ENCODE measurements at regions not wholly inside any gene's neighbourhood (a gene's known extent, or its start where the extent isn't known, plus 50 kb on each side); places are given as distances from the start of the nearest gene placed in this dataset.

GRCh38 chr10:111481866-111482265, 405.0 kb downstream of the ADRA2A start:
- DNase-seq (ENCODE audit: insufficient read length, low spot score) (no peak), FAIRE-seq (no peak)
- TF ChIP-seq POLR2A (IDR thresholded peaks at IDR 0.05; ENCODE audit: low read depth, low read length), result no peak

- FAIRE-seq, result no peak
Observed at GRCh38 chr10:111482621-111483216, 405.9 kb downstream of the ADRA2A start.

GRCh38 chr10:111485767-111486166, 408.9 kb downstream of the ADRA2A start:
- DNase-seq (ENCODE audit: insufficient read length, low spot score), result no peak
- FAIRE-seq, result no peak
- TF ChIP-seq POLR2A (IDR thresholded peaks at IDR 0.05; ENCODE audit: low read depth, low read length), result no peak

More at GRCh38 chr10:111482621-111483216, 405.9 kb downstream of the ADRA2A start:
- DNase-seq (ENCODE audit: insufficient read length, low spot score), result no peak
- no peak for TF ChIP-seq POLR2A (IDR thresholded peaks at IDR 0.05; ENCODE audit: low read depth, low read length)

- TF ChIP-seq POLR2A (IDR thresholded peaks at IDR 0.05; ENCODE audit: low read depth, low read length), result no peak
- no peak for DNase-seq (ENCODE audit: insufficient read length, low spot score)
- no peak for FAIRE-seq
Observed at GRCh38 chr10:111486346-111486745, 409.5 kb downstream of the ADRA2A start.

GRCh38 chr10:111488668-111489067, 411.8 kb downstream of the ADRA2A start:
- DNase-seq (ENCODE audit: insufficient read length, low spot score) (no peak), FAIRE-seq (no peak)
- TF ChIP-seq POLR2A (IDR thresholded peaks at IDR 0.05; ENCODE audit: low read depth, low read length), result no peak

GRCh38 chr10:111491154-111491553, 414.3 kb downstream of the ADRA2A start:
- no peak for DNase-seq (ENCODE audit: insufficient read length, low spot score)
- FAIRE-seq, result no peak
- TF ChIP-seq POLR2A (IDR thresholded peaks at IDR 0.05; ENCODE audit: low read depth, low read length), result no peak

- DNase-seq (ENCODE audit: insufficient read length, low spot score) (no peak), FAIRE-seq (no peak)
- TF ChIP-seq POLR2A (IDR thresholded peaks at IDR 0.05; ENCODE audit: low read depth, low read length), result no peak
Observed at GRCh38 chr10:111493024-111493625, 416.3 kb downstream of the ADRA2A start.

- DNase-seq (ENCODE audit: insufficient read length, low spot score), result no peak
- TF ChIP-seq POLR2A (IDR thresholded peaks at IDR 0.05; ENCODE audit: low read depth, low read length), result no peak
- FAIRE-seq, result no peak
Observed at GRCh38 chr10:111498560-111498959, 421.7 kb downstream of the ADRA2A start.

- FAIRE-seq, result no peak
- no peak for TF ChIP-seq POLR2A (IDR thresholded peaks at IDR 0.05; ENCODE audit: low read depth, low read length)
- no peak for DNase-seq (ENCODE audit: insufficient read length, low spot score)
Observed at GRCh38 chr10:111504376-111504775, 427.5 kb downstream of the ADRA2A start.

GRCh38 chr10:111506266-111507034, 429.6 kb downstream of the ADRA2A start:
- FAIRE-seq, result no peak
- TF ChIP-seq POLR2A (IDR thresholded peaks at IDR 0.05; ENCODE audit: low read depth, low read length), result no peak
- no peak for DNase-seq (ENCODE audit: insufficient read length, low spot score)

- FAIRE-seq (no peak), DNase-seq (ENCODE audit: insufficient read length, low spot score) (no peak)
- no peak for TF ChIP-seq POLR2A (IDR thresholded peaks at IDR 0.05; ENCODE audit: low read depth, low read length)
Observed at GRCh38 chr10:111511751-111512150, 434.9 kb downstream of the ADRA2A start.

GRCh38 chr10:111515264-111515663, 438.4 kb downstream of the ADRA2A start:
- DNase-seq (ENCODE audit: insufficient read length, low spot score) (no peak), FAIRE-seq (no peak)
- no peak for TF ChIP-seq POLR2A (IDR thresholded peaks at IDR 0.05; ENCODE audit: low read depth, low read length)

GRCh38 chr10:111515706-111516105, 438.9 kb downstream of the ADRA2A start:
- no peak for FAIRE-seq
- no peak for TF ChIP-seq POLR2A (IDR thresholded peaks at IDR 0.05; ENCODE audit: low read depth, low read length)
- no peak for DNase-seq (ENCODE audit: insufficient read length, low spot score)

GRCh38 chr10:111516144-111516543, 439.3 kb downstream of the ADRA2A start:
- no peak for FAIRE-seq
- TF ChIP-seq POLR2A (IDR thresholded peaks at IDR 0.05; ENCODE audit: low read depth, low read length), result no peak
- no peak for DNase-seq (ENCODE audit: insufficient read length, low spot score)

GRCh38 chr10:111522141-111522540, 445.3 kb downstream of the ADRA2A start:
- FAIRE-seq, result no peak
- no peak for TF ChIP-seq POLR2A (IDR thresholded peaks at IDR 0.05; ENCODE audit: low read depth, low read length)
- no peak for DNase-seq (ENCODE audit: insufficient read length, low spot score)

All from H54 (cell line).